ENCODE measurements at regions not wholly inside any gene's neighbourhood (a gene's known extent, or its start where the extent isn't known, plus 50 kb on each side); places are given as distances from the start of the nearest gene placed in this dataset.

- Histone ChIP-seq H2BK120ac (ENCODE audit: low read depth, low read length) (no peak overlapping the region), H3K27me3 (ENCODE audit: insufficient read depth, low read length, poor library complexity) (no peaks in the 10 kb centered on the region), H4K8ac (ENCODE audit: low read depth, low read length) (no peak overlapping the region), H3K4me3 (ENCODE audit: low read length) (no peak overlapping the region), H2BK5ac (ENCODE audit: low read length) (no peak overlapping the region), H3K56ac (ENCODE audit: low read length) (no peak overlapping the region), H3K36me3 (ENCODE audit: control insufficient read depth, insufficient read depth, low read length) (no peaks in the 10 kb centered on the region), H2BK15ac (replicated peaks; ENCODE audit: low read depth) (no peak overlapping the region), H3K4me2 (ENCODE audit: low read length) (no peak overlapping the region), H3K27ac (ENCODE audit: low read depth, low read length) (no peak overlapping the region), H3K23ac (ENCODE audit: low read length) (no peak overlapping the region), H3K4ac (ENCODE audit: low read depth, low read length) (no peak overlapping the region), H3K18ac (ENCODE audit: low read length) (no peak overlapping the region), H4K5ac (ENCODE audit: low read length) (no peak overlapping the region), H3K9ac (ENCODE audit: low read length) (no peak overlapping the region), H3K4me1 (ENCODE audit: control insufficient read depth, low read depth, low read length) (no peaks in the 10 kb centered on the region), H3K79me2 (ENCODE audit: control insufficient read depth, insufficient read depth, low read length) (no peaks in the 10 kb centered on the region), H2AK5ac (ENCODE audit: low read length) (no peak overlapping the region), H3K79me1 (ENCODE audit: low read length) (no peaks in the 10 kb centered on the region)
- WGBS (ENCODE audit: extremely low coverage, insufficient coverage, low lambda C conversion rate) = 100% methylated on average over 1 of the region's 6 CpGs
- DNase-seq = no peak
Observed at GRCh38 chr5:19172926-19173470, 815.0 kb downstream of the CDH18 start.

GRCh38 chr5:19175776-19176570, 812.0 kb downstream of the CDH18 start:
- Histone ChIP-seq H3K79me2 (ENCODE audit: control insufficient read depth, insufficient read depth, low read length) (no peaks in the 10 kb centered on the region), H3K36me3 (ENCODE audit: control insufficient read depth, insufficient read depth, low read length) (no peaks in the 10 kb centered on the region), H3K27ac (ENCODE audit: low read depth, low read length) (no peak overlapping the region), H3K4me3 (ENCODE audit: low read length) (no peak overlapping the region), H3K27me3 (ENCODE audit: insufficient read depth, low read length, poor library complexity) (no peaks in the 10 kb centered on the region), H2AK5ac (ENCODE audit: low read length) (no peak overlapping the region), H3K4me2 (ENCODE audit: low read length) (no peak overlapping the region), H3K4ac (ENCODE audit: low read depth, low read length) (no peak overlapping the region), H3K18ac (ENCODE audit: low read length) (no peak overlapping the region), H4K5ac (ENCODE audit: low read length) (no peak overlapping the region), H2BK120ac (ENCODE audit: low read depth, low read length) (no peak overlapping the region), H3K79me1 (ENCODE audit: low read length) (no peaks in the 10 kb centered on the region), H4K8ac (ENCODE audit: low read depth, low read length) (no peak overlapping the region), H3K23ac (ENCODE audit: low read length) (no peak overlapping the region), H2BK5ac (ENCODE audit: low read length) (no peak overlapping the region), H3K9ac (ENCODE audit: low read length) (no peak overlapping the region), H3K4me1 (ENCODE audit: control insufficient read depth, low read depth, low read length) (no peaks in the 10 kb centered on the region), H2BK15ac (replicated peaks; ENCODE audit: low read depth) (no peak overlapping the region), H3K56ac (ENCODE audit: low read length) (no peak overlapping the region)
- no CpG with 5 or more reads among the region's 3 CpGs for WGBS (ENCODE audit: extremely low coverage, insufficient coverage, low lambda C conversion rate)
- DNase-seq = no peak

- H3K4me2 ChIP-seq (ENCODE audit: low read length) = no peak overlapping the region
- H3K36me3 ChIP-seq (ENCODE audit: control insufficient read depth, insufficient read depth, low read length) = no peaks in the 10 kb centered on the region
- no peak overlapping the region for H3K4me3 ChIP-seq (ENCODE audit: low read length)
- no peak overlapping the region for H3K56ac ChIP-seq (ENCODE audit: low read length)
- no peak overlapping the region for H3K23ac ChIP-seq (ENCODE audit: low read length)
- H2BK120ac ChIP-seq (ENCODE audit: low read depth, low read length) = no peak overlapping the region
- no peaks in the 10 kb centered on the region for H3K79me1 ChIP-seq (ENCODE audit: low read length)
- no peak overlapping the region for H2BK15ac ChIP-seq (replicated peaks; ENCODE audit: low read depth)
- H3K27ac ChIP-seq (ENCODE audit: low read depth, low read length) = no peak overlapping the region
- H4K8ac ChIP-seq (ENCODE audit: low read depth, low read length) = no peak overlapping the region
- H2AK5ac ChIP-seq (ENCODE audit: low read length) = no peak overlapping the region
- no peaks in the 10 kb centered on the region for H3K79me2 ChIP-seq (ENCODE audit: control insufficient read depth, insufficient read depth, low read length)
- H2BK5ac ChIP-seq (ENCODE audit: low read length) = no peak overlapping the region
- WGBS (ENCODE audit: extremely low coverage, insufficient coverage, low lambda C conversion rate) = no CpG with 5 or more reads among the region's 1 CpG
- no peak overlapping the region for H4K5ac ChIP-seq (ENCODE audit: low read length)
- H3K27me3 ChIP-seq (ENCODE audit: insufficient read depth, low read length, poor library complexity) = no peaks in the 10 kb centered on the region
- no peak overlapping the region for H3K4ac ChIP-seq (ENCODE audit: low read depth, low read length)
- no peak overlapping the region for H3K18ac ChIP-seq (ENCODE audit: low read length)
- no peaks in the 10 kb centered on the region for H3K4me1 ChIP-seq (ENCODE audit: control insufficient read depth, low read depth, low read length)
- DNase-seq = no peak
- no peak overlapping the region for H3K9ac ChIP-seq (ENCODE audit: low read length)
Observed at GRCh38 chr5:19179571-19179970, 808.4 kb downstream of the CDH18 start.

- Histone ChIP-seq H4K8ac (ENCODE audit: low read depth, low read length) (no peak overlapping the region), H2BK120ac (ENCODE audit: low read depth, low read length) (no peak overlapping the region), H3K36me3 (ENCODE audit: control insufficient read depth, insufficient read depth, low read length) (no peaks in the 10 kb centered on the region), H2BK5ac (ENCODE audit: low read length) (no peak overlapping the region), H3K4me2 (ENCODE audit: low read length) (no peak overlapping the region), H3K4me1 (ENCODE audit: control insufficient read depth, low read depth, low read length) (no peaks in the 10 kb centered on the region), H3K79me1 (ENCODE audit: low read length) (no peaks in the 10 kb centered on the region), H3K56ac (ENCODE audit: low read length) (no peak overlapping the region), H2BK15ac (replicated peaks; ENCODE audit: low read depth) (no peak overlapping the region), H3K79me2 (ENCODE audit: control insufficient read depth, insufficient read depth, low read length) (no peaks in the 10 kb centered on the region), H3K9ac (ENCODE audit: low read length) (no peak overlapping the region), H3K18ac (ENCODE audit: low read length) (no peak overlapping the region), H3K4me3 (ENCODE audit: low read length) (no peak overlapping the region), H4K5ac (ENCODE audit: low read length) (no peak overlapping the region), H3K4ac (ENCODE audit: low read depth, low read length) (no peak overlapping the region), H2AK5ac (ENCODE audit: low read length) (no peak overlapping the region), H3K27ac (ENCODE audit: low read depth, low read length) (no peak overlapping the region), H3K27me3 (ENCODE audit: insufficient read depth, low read length, poor library complexity) (no peaks in the 10 kb centered on the region), H3K23ac (ENCODE audit: low read length) (no peak overlapping the region)
- no peak for DNase-seq
- WGBS (ENCODE audit: extremely low coverage, insufficient coverage, low lambda C conversion rate) = no CpG with 5 or more reads among the region's 2 CpGs
Observed at GRCh38 chr5:19189176-19189575, 798.8 kb downstream of the CDH18 start.

DNA sequence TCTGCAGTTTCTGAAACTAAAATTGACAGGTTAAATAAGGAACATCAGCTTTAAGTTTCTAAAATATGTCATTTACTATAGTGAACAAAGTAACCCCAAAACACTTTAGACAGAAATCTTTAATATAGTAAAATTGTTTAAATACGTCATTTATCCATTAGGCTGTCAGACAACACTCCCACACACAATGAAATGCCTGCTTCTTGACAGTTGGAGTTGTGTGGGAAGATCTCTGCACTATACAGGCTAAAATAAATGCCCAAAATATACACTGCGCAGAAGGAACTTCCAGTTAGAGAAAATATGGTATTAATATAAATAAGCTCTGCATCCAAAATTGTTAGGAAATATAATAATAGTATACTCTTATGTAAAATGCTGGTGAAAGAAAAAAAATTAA, 794.4 kb downstream of the CDH18 start:
- no peaks in the 10 kb centered on the region for H3K36me3 ChIP-seq (ENCODE audit: control insufficient read depth, insufficient read depth, low read length)

GRCh38 chr5:19196631-19197030, 791.4 kb downstream of the CDH18 start:
- Histone ChIP-seq H3K56ac (ENCODE audit: low read length) (no peak overlapping the region), H3K79me1 (ENCODE audit: low read length) (no peaks in the 10 kb centered on the region), H2BK15ac (replicated peaks; ENCODE audit: low read depth) (no peak overlapping the region), H3K18ac (ENCODE audit: low read length) (no peak overlapping the region), H3K79me2 (ENCODE audit: control insufficient read depth, insufficient read depth, low read length) (no peaks in the 10 kb centered on the region), H2AK5ac (ENCODE audit: low read length) (no peak overlapping the region), H4K5ac (ENCODE audit: low read length) (no peak overlapping the region), H3K4me2 (ENCODE audit: low read length) (no peak overlapping the region), H2BK5ac (ENCODE audit: low read length) (no peak overlapping the region), H3K9ac (ENCODE audit: low read length) (no peak overlapping the region), H3K23ac (ENCODE audit: low read length) (no peak overlapping the region), H3K4me3 (ENCODE audit: low read length) (no peak overlapping the region), H3K36me3 (ENCODE audit: control insufficient read depth, insufficient read depth, low read length) (no peaks in the 10 kb centered on the region), H4K8ac (ENCODE audit: low read depth, low read length) (no peak overlapping the region), H3K27ac (ENCODE audit: low read depth, low read length) (no peak overlapping the region), H3K4ac (ENCODE audit: low read depth, low read length) (no peak overlapping the region), H3K27me3 (ENCODE audit: insufficient read depth, low read length, poor library complexity) (no peaks in the 10 kb centered on the region), H2BK120ac (ENCODE audit: low read depth, low read length) (no peak overlapping the region), H3K4me1 (ENCODE audit: control insufficient read depth, low read depth, low read length) (no peaks in the 10 kb centered on the region)
- DNase-seq = no peak

More for the DNA sequence above, 794.4 kb downstream of the CDH18 start:
- Histone ChIP-seq H3K79me1 (ENCODE audit: low read length) (no peaks in the 10 kb centered on the region), H3K27ac (ENCODE audit: low read depth, low read length) (no peak overlapping the region), H3K23ac (ENCODE audit: low read length) (no peak overlapping the region), H3K9ac (ENCODE audit: low read length) (no peak overlapping the region), H3K18ac (ENCODE audit: low read length) (no peak overlapping the region), H2AK5ac (ENCODE audit: low read length) (no peak overlapping the region), H2BK15ac (replicated peaks; ENCODE audit: low read depth) (no peak overlapping the region), H3K79me2 (ENCODE audit: control insufficient read depth, insufficient read depth, low read length) (no peaks in the 10 kb centered on the region), H3K27me3 (ENCODE audit: insufficient read depth, low read length, poor library complexity) (no peaks in the 10 kb centered on the region), H4K5ac (ENCODE audit: low read length) (no peak overlapping the region), H3K56ac (ENCODE audit: low read length) (no peak overlapping the region), H3K4me1 (ENCODE audit: control insufficient read depth, low read depth, low read length) (no peaks in the 10 kb centered on the region), H2BK5ac (ENCODE audit: low read length) (no peak overlapping the region), H3K4me3 (ENCODE audit: low read length) (no peak overlapping the region), H3K4me2 (ENCODE audit: low read length) (no peak overlapping the region), H4K8ac (ENCODE audit: low read depth, low read length) (no peak overlapping the region), H2BK120ac (ENCODE audit: low read depth, low read length) (no peak overlapping the region), H3K4ac (ENCODE audit: low read depth, low read length) (no peak overlapping the region)
- DNase-seq = no peak
- WGBS (ENCODE audit: extremely low coverage, insufficient coverage, low lambda C conversion rate) = no CpG with 5 or more reads among the region's 2 CpGs
